HUES64 (cell line): ENCODE measurements at regions not wholly inside any gene's neighbourhood (a gene's known extent, or its start where the extent isn't known, plus 50 kb on each side); places are given as distances from the start of the nearest gene placed in this dataset.

Source experiments
- H3K27ac ChIP-seq: 2 replicates; pipeline ENCODE4 v1.7.0; 2013; ENCODE audit warnings: low read depth, low read length, inconsistent platforms
- H3K27me3 ChIP-seq: 2 replicates; pipeline ENCODE4 v1.6.1; 2013; ENCODE audit warnings: mild to moderate bottlenecking, low read length; ENCODE audit not compliant: insufficient read depth
- H3K36me3 ChIP-seq: 2 replicates; pipeline ENCODE4 v1.6.1; 2013; ENCODE audit warnings: mild to moderate bottlenecking, low read length; ENCODE audit not compliant: insufficient read depth
- H3K4me1 ChIP-seq: 2 replicates; pipeline ENCODE4 v1.6.1; 2013; ENCODE audit warnings: mild to moderate bottlenecking, low read length, moderate library complexity; ENCODE audit not compliant: insufficient read depth
- H3K4me3 ChIP-seq: 2 replicates; pipeline ENCODE4 v1.5.1; 2013; ENCODE audit warnings: mild to moderate bottlenecking, low read length, moderate library complexity
- H3K9ac ChIP-seq: 2 replicates; pipeline ENCODE4 v1.6.1; 2013; ENCODE audit warnings: mild to moderate bottlenecking, low read depth, low read length
- H3K9me3 ChIP-seq: 2 replicates; pipeline ENCODE4 v1.6.1; 2013; ENCODE audit warnings: low read depth, low read length; ENCODE audit not compliant: insufficient read depth
- WGBS: fragments of 150-250, 120-280 bp; methylation state at CpG from one replicate; pipeline ENCODE4 v1.1.7; 2013; ENCODE audit warnings: missing lambda C conversion rate; 5-methylcytosine and 5-hydroxymethylcytosine counted together

GRCh38 chr4:56757821-56758411 is 63.6 kb downstream of the SPINK2 start:
- H3K9ac ChIP-seq, result peak overlapping the region; percentile 12; the same call in 1 of the 2 replicates
- no peaks in the 10 kb centered on the region for H3K27me3 ChIP-seq
- H3K4me3 ChIP-seq, result no peak overlapping the region
- peaks cover 23% of the 10 kb centered on the region for H3K4me1 ChIP-seq
- no peak overlapping the region for H3K27ac ChIP-seq
- H3K9me3 ChIP-seq, result no peaks in the 10 kb centered on the region
- WGBS, result 30% methylated on average over 6 of the region's 6 CpGs
- no peaks in the 10 kb centered on the region for H3K36me3 ChIP-seq

- Histone ChIP-seq H3K9ac (no peak overlapping the region; the same call in 1 of the 2 replicates), H3K4me3 (no peak overlapping the region; the same call in 1 of the 2 replicates)
- 78% methylated on average over 5 of the region's 5 CpGs for WGBS
Observed at GRCh38 chr4:56757261-56757746, 64.2 kb downstream of the SPINK2 start.

GRCh38 chr4:56755901-56756300 is 65.6 kb downstream of the SPINK2 start:
- WGBS, result 64% methylated on average over 4 of the region's 4 CpGs
- H3K27me3 ChIP-seq, result no peaks in the 10 kb centered on the region

More at GRCh38 chr4:56757261-56757746, 64.2 kb downstream of the SPINK2 start:
- Histone ChIP-seq H3K27me3 (no peaks in the 10 kb centered on the region), H3K9me3 (no peaks in the 10 kb centered on the region), H3K36me3 (no peaks in the 10 kb centered on the region), H3K4me1 (peaks cover 21% of the 10 kb centered on the region), H3K27ac (no peak overlapping the region)

GRCh38 chr4:56752985-56753384 is 68.5 kb downstream of the SPINK2 start:
- Histone ChIP-seq H3K27ac (no peak overlapping the region), H3K36me3 (no peaks in the 10 kb centered on the region), H3K4me1 (peaks cover 14% of the 10 kb centered on the region), H3K9me3 (no peaks in the 10 kb centered on the region), H3K27me3 (no peaks in the 10 kb centered on the region), H3K9ac (no peak overlapping the region), H3K4me3 (no peak overlapping the region)
- 89% methylated on average over 1 of the region's 2 CpGs for WGBS

More at GRCh38 chr4:56755901-56756300, 65.6 kb downstream of the SPINK2 start:
- H3K9me3 ChIP-seq, result no peaks in the 10 kb centered on the region
- no peak overlapping the region for H3K27ac ChIP-seq
- no peak overlapping the region for H3K4me3 ChIP-seq
- no peaks in the 10 kb centered on the region for H3K36me3 ChIP-seq
- no peak overlapping the region for H3K9ac ChIP-seq
- H3K4me1 ChIP-seq, result peaks cover 21% of the 10 kb centered on the region

GRCh38 chr4:56750231-56750630 is 69.1 kb upstream of the HOPX start:
- H3K27me3 ChIP-seq, result no peaks in the 10 kb centered on the region

GRCh38 chr4:56748271-56748670 is 67.2 kb upstream of the HOPX start:
- Histone ChIP-seq H3K4me1 (no peaks in the 10 kb centered on the region), H3K36me3 (no peaks in the 10 kb centered on the region), H3K9ac (no peak overlapping the region), H3K27ac (no peak overlapping the region), H3K27me3 (no peaks in the 10 kb centered on the region), H3K9me3 (no peaks in the 10 kb centered on the region), H3K4me3 (no peak overlapping the region)
- 88% methylated on average over 2 of the region's 2 CpGs for WGBS

More at GRCh38 chr4:56750231-56750630, 69.1 kb upstream of the HOPX start:
- Histone ChIP-seq H3K9ac (no peak overlapping the region), H3K4me3 (no peak overlapping the region), H3K27ac (no peak overlapping the region), H3K36me3 (no peaks in the 10 kb centered on the region), H3K9me3 (no peaks in the 10 kb centered on the region), H3K4me1 (no peaks in the 10 kb centered on the region)

GRCh38 chr4:56746639-56747038 is 65.5 kb upstream of the HOPX start:
- no peaks in the 10 kb centered on the region for H3K36me3 ChIP-seq
- H3K9me3 ChIP-seq, result no peaks in the 10 kb centered on the region
- H3K9ac ChIP-seq, result no peak overlapping the region
- H3K27ac ChIP-seq, result no peak overlapping the region
- H3K4me3 ChIP-seq, result no peak overlapping the region
- 97% methylated on average over 5 of the region's 5 CpGs for WGBS
- no peaks in the 10 kb centered on the region for H3K4me1 ChIP-seq
- no peaks in the 10 kb centered on the region for H3K27me3 ChIP-seq

GRCh38 chr4:56745042-56745441 is 63.9 kb upstream of the HOPX start:
- Histone ChIP-seq H3K27me3 (no peaks in the 10 kb centered on the region), H3K4me3 (no peak overlapping the region), H3K4me1 (no peaks in the 10 kb centered on the region), H3K27ac (no peak overlapping the region), H3K36me3 (no peaks in the 10 kb centered on the region), H3K9ac (no peak overlapping the region), H3K9me3 (no peaks in the 10 kb centered on the region)
- 94% methylated on average over 2 of the region's 2 CpGs for WGBS

GRCh38 chr4:56744030-56744429 is 62.9 kb upstream of the HOPX start:
- Histone ChIP-seq H3K27ac (no peak overlapping the region), H3K9me3 (no peaks in the 10 kb centered on the region), H3K27me3 (no peaks in the 10 kb centered on the region), H3K36me3 (no peaks in the 10 kb centered on the region), H3K4me1 (no peaks in the 10 kb centered on the region), H3K4me3 (no peak overlapping the region), H3K9ac (no peak overlapping the region)
- WGBS, result 100% methylated on average over 1 of the region's 1 CpG

- WGBS, result 92% methylated on average over 1 of the region's 1 CpG
- H3K27ac ChIP-seq, result no peak overlapping the region
- no peak overlapping the region for H3K9ac ChIP-seq
Observed at GRCh38 chr4:56743550-56743949, 62.5 kb upstream of the HOPX start.

GRCh38 chr4:56742080-56742871 is 61.2 kb upstream of the HOPX start:
- Histone ChIP-seq H3K9me3 (no peaks in the 10 kb centered on the region), H3K36me3 (no peaks in the 10 kb centered on the region), H3K27ac (no peak overlapping the region), H3K4me3 (no peak overlapping the region), H3K4me1 (no peaks in the 10 kb centered on the region), H3K27me3 (no peaks in the 10 kb centered on the region), H3K9ac (no peak overlapping the region)
- WGBS, result 97% methylated on average over 7 of the region's 8 CpGs

More at GRCh38 chr4:56743550-56743949, 62.5 kb upstream of the HOPX start:
- Histone ChIP-seq H3K9me3 (no peaks in the 10 kb centered on the region), H3K27me3 (no peaks in the 10 kb centered on the region), H3K36me3 (no peaks in the 10 kb centered on the region), H3K4me1 (no peaks in the 10 kb centered on the region), H3K4me3 (no peak overlapping the region)
